GM10266 (cell line): ENCODE measurements at regions not wholly inside any gene's neighbourhood (a gene's known extent, or its start where the extent isn't known, plus 50 kb on each side); places are given as distances from the start of the nearest gene placed in this dataset.

ENCODE experiments used
- DNase-seq: peaks from one replicate; pipeline ENCODE4 v3.0.0; 2012; ENCODE audit errors: extremely low spot score
- CTCF ChIP-seq: IDR thresholded peaks from 2 replicates; pipeline ENCODE4 v1.5.1; 2012; ENCODE audit warnings: mild to moderate bottlenecking, low read depth; ENCODE audit not compliant: control insufficient read depth, insufficient read depth; ENCODE audit errors: missing control alignments

DNA sequence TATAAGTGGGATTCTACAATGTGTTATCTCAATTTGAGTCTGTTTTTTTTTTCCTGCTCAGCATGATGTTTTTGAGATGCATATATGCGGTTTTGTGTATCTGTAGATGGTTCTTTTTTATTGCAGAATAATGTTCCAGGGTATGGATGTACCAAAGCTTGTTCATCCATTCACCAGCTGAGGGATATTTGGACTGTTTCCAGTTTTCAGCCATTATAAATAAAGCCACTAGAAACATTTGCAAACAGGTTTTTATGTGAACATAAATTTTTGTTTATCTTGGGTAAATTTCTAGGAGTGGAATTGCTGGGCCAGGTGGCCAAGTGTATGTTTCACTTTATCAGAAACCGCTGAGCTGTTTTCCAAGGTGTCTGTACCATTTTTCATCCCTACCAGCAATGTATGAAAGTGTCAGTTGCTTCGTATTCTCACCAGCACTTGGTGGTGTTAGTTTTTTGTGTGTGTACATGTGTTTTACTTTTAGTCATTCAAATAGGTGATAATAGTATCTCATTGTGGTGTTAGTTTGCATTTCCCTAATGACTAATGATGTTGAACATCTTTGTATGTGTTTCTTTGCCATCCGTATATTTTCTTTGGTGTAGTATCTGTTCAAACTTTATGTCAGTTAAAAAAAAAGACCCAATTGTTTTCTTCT lies 124.2 kb downstream of the CEBPB start:
- TF ChIP-seq CTCF, result no peak
- no peak for DNase-seq

DNA sequence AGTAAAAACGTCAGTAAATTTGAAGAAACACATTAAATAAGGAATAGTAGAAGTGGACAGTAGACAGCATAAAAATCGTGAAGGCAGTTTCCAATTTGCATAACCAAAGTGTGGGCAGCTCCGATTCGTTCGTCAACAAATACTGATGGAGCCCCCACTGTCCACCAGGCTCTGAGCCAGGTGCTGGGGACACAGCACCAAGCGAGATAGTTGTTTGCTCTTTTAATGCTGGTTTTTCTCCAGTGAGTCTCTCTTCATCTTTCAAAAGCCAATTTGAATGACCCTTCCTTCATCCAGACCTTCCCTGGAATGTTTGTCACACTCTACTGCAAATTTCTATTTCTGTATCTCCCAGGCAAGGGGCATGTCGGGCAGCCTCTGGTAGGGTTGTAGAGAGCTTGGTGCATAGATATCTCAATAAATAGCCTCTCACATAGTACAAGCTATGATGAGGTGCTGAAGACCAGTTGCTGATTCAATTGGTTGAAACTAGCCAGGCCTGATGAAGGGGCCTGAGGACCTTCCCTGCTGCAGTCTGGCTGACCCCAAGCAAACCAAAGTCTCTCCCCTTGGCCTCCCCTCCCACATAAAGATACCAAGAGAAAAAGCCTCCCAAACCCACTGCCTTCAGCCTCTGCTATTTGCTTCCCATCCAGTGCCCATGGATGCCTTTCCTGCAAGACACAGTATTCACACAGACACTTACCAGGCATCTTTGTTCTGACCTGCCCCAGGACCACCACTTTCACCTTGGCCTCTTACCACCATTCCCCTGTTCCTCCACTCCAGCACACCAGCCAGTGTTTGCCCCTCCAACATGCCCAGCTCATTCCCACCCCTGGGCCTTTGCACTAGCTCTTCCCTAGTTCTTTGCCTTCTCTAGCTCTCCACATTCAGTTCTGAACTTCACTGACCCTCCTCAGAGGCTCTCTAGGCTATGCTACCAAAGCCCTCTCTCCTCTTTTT lies 125.2 kb downstream of the CEBPB start:
- TF ChIP-seq CTCF, result no peak
- DNase-seq, result no peak

- no peak for DNase-seq
- TF ChIP-seq CTCF, result no peak
Measured at GRCh38 chr20:50317116-50317515, 126.5 kb downstream of the CEBPB start.

DNA sequence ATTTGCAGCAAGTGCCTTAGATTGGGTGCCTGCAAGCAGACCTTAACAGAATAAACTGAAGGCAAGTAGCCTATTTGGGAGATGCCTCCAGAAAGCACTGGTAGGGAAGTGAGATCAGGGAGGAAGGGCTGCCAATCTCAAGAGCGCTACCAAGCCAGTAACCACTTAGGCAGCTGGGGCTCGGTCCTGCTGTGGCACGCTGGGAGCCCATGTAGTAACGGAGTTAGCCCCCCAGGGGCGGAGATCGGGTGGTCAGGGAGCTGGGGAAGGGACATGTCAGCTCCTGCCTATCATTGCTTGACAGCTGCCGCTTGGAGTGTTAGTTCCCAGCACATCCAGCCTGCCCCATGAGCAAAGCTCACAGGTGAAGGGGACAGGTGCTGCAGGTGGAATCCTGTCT lies 127.0 kb downstream of the CEBPB start:
- TF ChIP-seq CTCF, result no peak
- no peak for DNase-seq

- no peak for DNase-seq
- TF ChIP-seq CTCF, result no peak
Measured at GRCh38 chr20:50318710-50319109, 128.1 kb downstream of the CEBPB start.

DNA sequence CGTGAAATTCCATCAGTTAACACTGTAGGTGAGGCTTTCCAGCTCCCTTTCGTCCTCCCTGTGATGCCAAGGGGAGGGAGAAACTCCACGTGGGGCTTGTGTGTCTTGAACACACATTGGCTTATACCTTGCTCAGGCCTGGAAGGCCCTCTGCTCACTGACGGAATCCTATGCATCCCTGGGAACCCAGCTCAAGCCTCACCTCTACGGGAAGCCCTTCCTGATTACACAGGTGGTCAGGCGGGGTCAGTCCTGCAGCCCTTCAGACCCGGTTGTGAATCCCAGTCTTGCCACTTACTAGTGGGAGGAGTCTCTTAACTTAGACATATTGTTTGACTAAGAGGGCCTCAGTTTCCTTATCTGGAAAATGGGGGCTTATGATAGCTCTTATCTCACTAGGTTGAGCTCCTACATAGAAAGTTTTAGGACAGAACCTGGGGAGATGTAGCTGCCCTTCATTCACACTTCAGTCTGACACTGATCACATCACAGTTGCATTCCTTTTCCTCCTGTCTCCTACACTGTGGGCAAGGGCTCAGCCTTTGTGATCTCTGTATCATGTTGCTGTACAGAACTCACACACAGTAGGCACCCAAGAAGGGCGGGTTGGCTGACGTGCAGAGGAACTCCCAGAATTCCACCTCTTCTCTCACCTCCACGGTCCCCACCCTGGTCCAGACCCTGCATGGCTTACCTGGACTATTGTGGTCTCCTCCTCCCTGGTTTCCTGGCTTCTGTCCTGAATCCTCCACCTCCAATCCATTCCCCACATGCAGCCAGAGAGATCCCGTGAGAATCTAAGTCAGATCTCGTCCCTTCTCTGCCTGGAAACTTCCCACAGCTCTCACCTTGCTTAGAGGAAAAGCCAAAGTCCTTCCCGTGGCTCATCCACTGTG lies 129.6 kb downstream of the CEBPB start:
- no peak for DNase-seq
- no peak for TF ChIP-seq CTCF
